SU-DHL-6 (cell line): ENCODE measurements at regions not wholly inside any gene's neighbourhood (a gene's known extent, or its start where the extent isn't known, plus 50 kb on each side); places are given as distances from the start of the nearest gene placed in this dataset.
"Not testable (repeated sequence)": the region's sequence is repeated elsewhere in the genome, so short reads cannot be mapped to it uniquely, and the experiment has no call there.

Experiments used
- H2AFZ ChIP-seq: fragments of 200-600 bp; sonication (generic); 2 replicates; pipeline ENCODE4 v1.6.1; 2014; ENCODE audit warnings: low read depth, mild to moderate bottlenecking, moderate library complexity, mixed read lengths, antibody characterized with exemption, low read length; ENCODE audit not compliant: severe bottlenecking
- H3F3A ChIP-seq: fragments of 200-600 bp; shearing (Covaris generic); 2 replicates; pipeline ENCODE4 v1.6.0; 2016; ENCODE audit warnings: antibody characterized with exemption, mild to moderate bottlenecking; ENCODE audit not compliant: insufficient read depth
- H3K27ac ChIP-seq: fragments of 200-600 bp; sonication (generic); 2 replicates; pipeline ENCODE4 v1.5.1; 2016; ENCODE audit warnings: low read depth, mild to moderate bottlenecking, low read length, moderate library complexity, mixed read lengths
- H3K27me3 ChIP-seq: fragments of 200-600 bp; sonication (generic), shearing (Covaris generic); 2 replicates; pipeline ENCODE4 v1.6.0; 2014; ENCODE audit warnings: mild to moderate bottlenecking, low read length
- H3K36me3 ChIP-seq: fragments of 200-600 bp; sonication (generic); 2 replicates; pipeline ENCODE4 v1.6.1; 2014; ENCODE audit warnings: mild to moderate bottlenecking, low read length, mixed read lengths
- H3K4me2 ChIP-seq: fragments of 300-600, 200-600 bp; shearing (Covaris generic), sonication (generic); 2 replicates; pipeline ENCODE4 v1.6.0; 2014; ENCODE audit warnings: low read length, low read depth, mild to moderate bottlenecking; ENCODE audit not compliant: poor library complexity, severe bottlenecking
- H3K4me3 ChIP-seq: fragments of 200-600 bp; sonication (generic); 2 replicates; pipeline ENCODE4 v1.5.1; 2014; ENCODE audit warnings: antibody characterized with exemption, low read length, mild to moderate bottlenecking, mixed read lengths; ENCODE audit not compliant: insufficient read depth, poor library complexity, severe bottlenecking
- H3K79me2 ChIP-seq: fragments of 200-600 bp; sonication (generic); 2 replicates; pipeline ENCODE4 v1.6.1; 2014; ENCODE audit warnings: mild to moderate bottlenecking, low read length, moderate library complexity; ENCODE audit not compliant: insufficient read depth
- H3K9ac ChIP-seq: fragments of 200-600 bp; sonication (generic); 2 replicates; pipeline ENCODE4 v1.7.0; 2014; ENCODE audit warnings: mild to moderate bottlenecking, low read length
- H3K9me2 ChIP-seq: fragments of 200-600 bp; sonication (generic); replicated peaks from 2 replicates; pipeline ENCODE4 v1.6.1; 2014; ENCODE audit warnings: low read length; ENCODE audit not compliant: insufficient read depth
- H3K9me3 ChIP-seq: fragments of 200-600 bp; sonication (generic); 2 replicates; pipeline ENCODE4 v1.6.1; 2014; ENCODE audit warnings: low read length, mixed read lengths; ENCODE audit not compliant: insufficient read depth
- H4K20me1 ChIP-seq: fragments of 200-600 bp; sonication (generic); 2 replicates; pipeline ENCODE4 v1.6.1; 2014; ENCODE audit warnings: low read depth, mild to moderate bottlenecking, antibody characterized with exemption, low read length, moderate library complexity, mixed read lengths
- EZH2phosphoT487 ChIP-seq: fragments of 200-600 bp; sonication (generic), shearing (Covaris generic); conservative IDR thresholded peaks from 2 replicates; pipeline ENCODE4 v1.6.1; 2018; ENCODE audit warnings: mild to moderate bottlenecking, antibody characterized with exemption, low read length, moderate library complexity, mixed read lengths
- TF ChIP-seq, protein P1 (sequence below): fragments of 200-600 bp; sonication (generic); IDR thresholded peaks from one replicate; pipeline ENCODE4 v1.5.1; 2017; ENCODE audit warnings: antibody characterized with exemption, mild to moderate bottlenecking, low read length, moderate library complexity; ENCODE audit not compliant: insufficient read depth, poor library complexity, severe bottlenecking

- no peak for TF ChIP-seq EZH2phosphoT487
- TF ChIP-seq, protein P1, sequence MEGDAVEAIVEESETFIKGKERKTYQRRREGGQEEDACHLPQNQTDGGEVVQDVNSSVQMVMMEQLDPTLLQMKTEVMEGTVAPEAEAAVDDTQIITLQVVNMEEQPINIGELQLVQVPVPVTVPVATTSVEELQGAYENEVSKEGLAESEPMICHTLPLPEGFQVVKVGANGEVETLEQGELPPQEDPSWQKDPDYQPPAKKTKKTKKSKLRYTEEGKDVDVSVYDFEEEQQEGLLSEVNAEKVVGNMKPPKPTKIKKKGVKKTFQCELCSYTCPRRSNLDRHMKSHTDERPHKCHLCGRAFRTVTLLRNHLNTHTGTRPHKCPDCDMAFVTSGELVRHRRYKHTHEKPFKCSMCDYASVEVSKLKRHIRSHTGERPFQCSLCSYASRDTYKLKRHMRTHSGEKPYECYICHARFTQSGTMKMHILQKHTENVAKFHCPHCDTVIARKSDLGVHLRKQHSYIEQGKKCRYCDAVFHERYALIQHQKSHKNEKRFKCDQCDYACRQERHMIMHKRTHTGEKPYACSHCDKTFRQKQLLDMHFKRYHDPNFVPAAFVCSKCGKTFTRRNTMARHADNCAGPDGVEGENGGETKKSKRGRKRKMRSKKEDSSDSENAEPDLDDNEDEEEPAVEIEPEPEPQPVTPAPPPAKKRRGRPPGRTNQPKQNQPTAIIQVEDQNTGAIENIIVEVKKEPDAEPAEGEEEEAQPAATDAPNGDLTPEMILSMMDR, result no peak
- no peak overlapping the region for H3K4me2 ChIP-seq
- H2AFZ ChIP-seq, result no peak overlapping the region
- H3K9ac ChIP-seq, result no peak overlapping the region
- H4K20me1 ChIP-seq, result no peaks in the 10 kb centered on the region
- H3K9me2 ChIP-seq, result no peaks in the 10 kb centered on the region
- H3K27me3 ChIP-seq, result no peaks in the 10 kb centered on the region
- no peaks in the 10 kb centered on the region for H3F3A ChIP-seq
- H3K79me2 ChIP-seq, result no peaks in the 10 kb centered on the region
- H3K4me3 ChIP-seq, result no peak overlapping the region
- H3K9me3 ChIP-seq, result no peaks in the 10 kb centered on the region
- no peak overlapping the region for H3K27ac ChIP-seq
- 0 out of 2 replicates have a peak, but pooled peaks cover 3% of the 10 kb centered on the region for H3K36me3 ChIP-seq
Observed at GRCh38 chr1:173347282-173347818, 129.8 kb upstream of the PRDX6 start.

- not testable (repeated sequence) for H3K9ac ChIP-seq, H3K27me3 ChIP-seq, H3K79me2 ChIP-seq, H3K4me3 ChIP-seq, H3F3A ChIP-seq, H4K20me1 ChIP-seq, H3K4me2 ChIP-seq, H3K36me3 ChIP-seq, H2AFZ ChIP-seq, H3K9me2 ChIP-seq, H3K9me3 ChIP-seq, H3K27ac ChIP-seq
Observed at GRCh38 chr1:173352635-173353034, 124.5 kb upstream of the PRDX6 start.

GRCh38 chr1:173353350-173353749, 123.8 kb upstream of the PRDX6 start:
- no peaks in the 10 kb centered on the region for H3K9me3 ChIP-seq
- H3K4me3 ChIP-seq, result no peak overlapping the region
- H3K27me3 ChIP-seq, result no peaks in the 10 kb centered on the region
- H3K79me2 ChIP-seq, result no peaks in the 10 kb centered on the region
- no peaks in the 10 kb centered on the region for H4K20me1 ChIP-seq
- TF ChIP-seq, protein P1, result no peak
- no peak for TF ChIP-seq EZH2phosphoT487
- 0 out of 2 replicates have a peak, but pooled peaks cover 3% of the 10 kb centered on the region for H3K36me3 ChIP-seq
- H2AFZ ChIP-seq, result no peak overlapping the region
- H3K9ac ChIP-seq, result no peak overlapping the region
- H3K27ac ChIP-seq, result no peak overlapping the region
- no peaks in the 10 kb centered on the region for H3F3A ChIP-seq
- H3K9me2 ChIP-seq, result no peaks in the 10 kb centered on the region
- no peak overlapping the region for H3K4me2 ChIP-seq

GRCh38 chr1:173354937-173355280, 122.2 kb upstream of the PRDX6 start:
- no peak overlapping the region for H3K4me3 ChIP-seq
- no peaks in the 10 kb centered on the region for H4K20me1 ChIP-seq
- no peaks in the 10 kb centered on the region for H3K9me3 ChIP-seq
- H2AFZ ChIP-seq, result peak overlapping the region; percentile 48
- 0 out of 2 replicates have a peak, but pooled peaks cover 3% of the 10 kb centered on the region for H3K36me3 ChIP-seq
- no peak overlapping the region for H3K27ac ChIP-seq
- TF ChIP-seq, protein P1, result no peak
- TF ChIP-seq EZH2phosphoT487, result no peak
- no peak overlapping the region for H3K9ac ChIP-seq
- no peaks in the 10 kb centered on the region for H3F3A ChIP-seq
- H3K4me2 ChIP-seq, result peak overlapping the region; percentile 46
- H3K9me2 ChIP-seq, result no peaks in the 10 kb centered on the region
- H3K79me2 ChIP-seq, result no peaks in the 10 kb centered on the region
- no peaks in the 10 kb centered on the region for H3K27me3 ChIP-seq
